Liver (tissue), 8 donors: ENCODE measurements at regions not wholly inside any gene's neighbourhood (a gene's known extent, or its start where the extent isn't known, plus 50 kb on each side); places are given as distances from the start of the nearest gene placed in this dataset.

Source experiments
- DNase-seq: peaks from one replicate; pipeline ENCODE4 v3.0.0-alpha.2; 2017; ENCODE audit warnings: low spot score
- H3K27ac ChIP-seq, 2 donors: one replicate each; pipeline ENCODE4 v1.7.0; 2013; ENCODE audit warnings: inconsistent platforms in 2 of 2, low read length in 2 of 2, control low read depth in 1 of 2, low read depth in 1 of 2, mild to moderate bottlenecking in 1 of 2
- H3K27me3 ChIP-seq, 4 donors: one replicate each; pipeline versions ENCODE4 v1.6.1 to v1.7.0; 2013; ENCODE audit warnings: low read length in 3 of 4, inconsistent platforms in 1 of 4, mild to moderate bottlenecking in 1 of 4, moderate library complexity in 1 of 4; ENCODE audit not compliant: control insufficient read depth in 4 of 4, insufficient read depth in 4 of 4
- H3K36me3 ChIP-seq, 4 donors: one replicate each; pipeline versions ENCODE4 v1.6.1 to v1.7.0; 2013; ENCODE audit warnings: low read length in 3 of 4, mild to moderate bottlenecking in 3 of 4, low read depth in 1 of 4, moderate library complexity in 1 of 4; ENCODE audit not compliant: control insufficient read depth in 4 of 4, insufficient read depth in 3 of 4
- H3K4me1 ChIP-seq, 4 donors: one replicate each; pipeline versions ENCODE4 v1.6.1 to v1.7.0; 2013; ENCODE audit warnings: low read length in 3 of 4, mild to moderate bottlenecking in 3 of 4, moderate library complexity in 1 of 4; ENCODE audit not compliant: control insufficient read depth in 4 of 4, insufficient read depth in 4 of 4
- H3K4me3 ChIP-seq, 3 donors: one replicate each; pipeline versions ENCODE4 v1.6.1 to v1.7.0; 2013; ENCODE audit warnings: low read length in 3 of 3, control low read depth in 1 of 3, low read depth in 1 of 3, mild to moderate bottlenecking in 1 of 3
- H3K9ac ChIP-seq, 2 donors: one replicate each; pipeline ENCODE4 v1.7.0; 2013; ENCODE audit warnings: low read length in 2 of 2, mild to moderate bottlenecking in 2 of 2, moderate library complexity in 2 of 2, control low read depth in 1 of 2, low read depth in 1 of 2
- H3K9me3 ChIP-seq, 4 donors: one replicate each; pipeline versions ENCODE4 v1.6.1 to v1.7.0; 2013; ENCODE audit warnings: low read length in 3 of 4; ENCODE audit not compliant: control insufficient read depth in 4 of 4
- EGR1 ChIP-seq, 2 donors: IDR thresholded peaks; 2 replicates each; pipeline ENCODE4 v1.6.1; 2016 to 2018; ENCODE audit warnings: antibody characterized with exemption in 2 of 2, low read depth in 2 of 2
- FOXA1 ChIP-seq: IDR thresholded peaks from 2 replicates; pipeline ENCODE4 v1.6.1; 2016; ENCODE audit warnings: antibody characterized with exemption
- FOXA2 ChIP-seq: IDR thresholded peaks from 2 replicates; pipeline ENCODE4 v1.6.1; 2016; ENCODE audit warnings: antibody characterized with exemption
- GABPA ChIP-seq, 2 donors: IDR thresholded peaks in 1 of 2; conservative IDR thresholded peaks in 1 of 2; 2 replicates each; pipeline ENCODE4 v1.6.1; 2016; ENCODE audit warnings: antibody characterized with exemption in 2 of 2, mild to moderate bottlenecking in 1 of 2, moderate library complexity in 1 of 2
- HNF4A ChIP-seq, 2 donors: conservative IDR thresholded peaks; 2 replicates each; pipeline ENCODE4 v1.6.1; 2016; ENCODE audit warnings: antibody characterized with exemption in 2 of 2, mild to moderate bottlenecking in 2 of 2
- HNF4G ChIP-seq: IDR thresholded peaks from 2 replicates; pipeline ENCODE4 v1.6.1; 2016; ENCODE audit warnings: antibody characterized with exemption
- JUND ChIP-seq, 2 donors: IDR thresholded peaks; 2 replicates each; pipeline ENCODE4 v1.6.1; 2016; ENCODE audit warnings: antibody characterized with exemption in 2 of 2
- NR2F2 ChIP-seq: IDR thresholded peaks from 2 replicates; pipeline ENCODE4 v1.6.1; 2016; ENCODE audit warnings: antibody characterized with exemption
- RAD21 ChIP-seq, 2 donors: IDR thresholded peaks; 2 replicates each; pipeline ENCODE4 v1.6.1; 2016; ENCODE audit warnings: antibody characterized with exemption in 2 of 2, mild to moderate bottlenecking in 2 of 2
- RXRA ChIP-seq, 2 donors: IDR thresholded peaks; 2 replicates each; pipeline ENCODE4 v1.6.1; 2017 to 2018; ENCODE audit warnings: antibody characterized with exemption in 2 of 2, mild to moderate bottlenecking in 1 of 2
- SP1 ChIP-seq: IDR thresholded peaks from 2 replicates; pipeline ENCODE4 v1.6.1; 2018; ENCODE audit warnings: antibody characterized with exemption, mild to moderate bottlenecking
- TAF1 ChIP-seq: conservative IDR thresholded peaks from 2 replicates; pipeline ENCODE4 v1.6.1; 2016; ENCODE audit warnings: antibody characterized with exemption, mild to moderate bottlenecking
- YY1 ChIP-seq: IDR thresholded peaks from 2 replicates; pipeline ENCODE4 v1.6.1; 2016; ENCODE audit warnings: antibody characterized with exemption, mild to moderate bottlenecking
- WGBS: extraction: QIAGEN DNeasy Blood & Tissue Kit; methylation state at CpG from one replicate; pipeline ENCODE4 v1.1.7; 2013; 5-methylcytosine and 5-hydroxymethylcytosine counted together
- TF ChIP-seq, protein P1 (sequence below): fragments of 150-350 bp; IDR thresholded peaks from 2 replicates; pipeline ENCODE4 v1.5.1; 2017; ENCODE audit warnings: improper control_type of control experiment, low read depth, low read length; ENCODE audit not compliant: missing input control
- TF ChIP-seq, protein P2 (sequence below): IDR thresholded peaks from 2 replicates; pipeline ENCODE4 v1.6.1; 2016; ENCODE audit warnings: antibody characterized with exemption
- TF ChIP-seq, protein P3 (sequence below): IDR thresholded peaks from 2 replicates; pipeline ENCODE4 v1.6.1; 2016; ENCODE audit warnings: antibody characterized with exemption
- TF ChIP-seq, protein P4 (sequence below): IDR thresholded peaks from 2 replicates; pipeline ENCODE4 v1.6.1; 2016; ENCODE audit warnings: antibody characterized with exemption
- TF ChIP-seq, protein P5 (sequence below): IDR thresholded peaks from 2 replicates; pipeline ENCODE4 v1.6.1; 2016; ENCODE audit warnings: antibody characterized with exemption, mild to moderate bottlenecking
- donor health status: healthy.
- donor health status: healthy.
- donor health status: healthy.
- donor health status: healthy.
- donor health status: healthy.

DNA sequence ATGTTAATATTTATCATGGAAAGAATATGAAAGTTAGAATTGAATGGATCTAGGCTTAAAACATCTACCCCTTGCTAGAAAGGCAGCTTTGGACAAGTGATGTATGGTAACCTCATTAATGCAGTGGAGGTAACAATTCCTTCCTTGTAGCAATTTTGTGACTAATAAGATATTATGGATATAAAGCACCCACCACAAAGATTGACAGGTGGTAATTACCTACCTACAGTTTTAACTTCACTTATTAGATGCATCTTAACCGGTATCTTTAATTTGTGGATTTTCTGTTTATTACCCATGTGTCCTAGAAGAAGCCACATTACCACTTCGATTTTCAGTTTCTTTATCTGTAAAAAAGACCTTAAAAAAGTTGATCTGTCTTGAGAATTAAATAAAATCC lies 367.0 kb downstream of the DSC3 start:
- DNase-seq: no peak
- 72% methylated on average over 2 of the region's 2 CpGs for WGBS
- Histone ChIP-seq H3K4me1 (no peaks in the 10 kb centered on the region), H3K9ac (no peak overlapping the region), H3K27me3 (no peaks in the 10 kb centered on the region), H3K36me3 (no peaks in the 10 kb centered on the region), H3K9me3 (no peaks in the 10 kb centered on the region), H3K4me3 (no peak overlapping the region), H3K27ac (no peak overlapping the region)
- TF ChIP-seq RXRA (IDR thresholded peaks at IDR 0.05) (no peak), NR2F2 (no peak), EGR1 (IDR thresholded peaks at IDR 0.05; ENCODE audit: low read depth in 2 of 2) (no peak), GABPA (IDR thresholded peaks at IDR 0.05 in 1 of 2, conservative IDR thresholded peaks at IDR 0.05 in 1 of 2) (no peak), JUND (IDR thresholded peaks at IDR 0.05) (no peak), HNF4A (conservative IDR thresholded peaks at IDR 0.05) (no peak), FOXA1 (no peak), HNF4G (no peak), FOXA2 (no peak), TAF1 (no peak), SP1 (no peak), RAD21 (IDR thresholded peaks at IDR 0.05) (no peak)
- TF ChIP-seq, protein P1, sequence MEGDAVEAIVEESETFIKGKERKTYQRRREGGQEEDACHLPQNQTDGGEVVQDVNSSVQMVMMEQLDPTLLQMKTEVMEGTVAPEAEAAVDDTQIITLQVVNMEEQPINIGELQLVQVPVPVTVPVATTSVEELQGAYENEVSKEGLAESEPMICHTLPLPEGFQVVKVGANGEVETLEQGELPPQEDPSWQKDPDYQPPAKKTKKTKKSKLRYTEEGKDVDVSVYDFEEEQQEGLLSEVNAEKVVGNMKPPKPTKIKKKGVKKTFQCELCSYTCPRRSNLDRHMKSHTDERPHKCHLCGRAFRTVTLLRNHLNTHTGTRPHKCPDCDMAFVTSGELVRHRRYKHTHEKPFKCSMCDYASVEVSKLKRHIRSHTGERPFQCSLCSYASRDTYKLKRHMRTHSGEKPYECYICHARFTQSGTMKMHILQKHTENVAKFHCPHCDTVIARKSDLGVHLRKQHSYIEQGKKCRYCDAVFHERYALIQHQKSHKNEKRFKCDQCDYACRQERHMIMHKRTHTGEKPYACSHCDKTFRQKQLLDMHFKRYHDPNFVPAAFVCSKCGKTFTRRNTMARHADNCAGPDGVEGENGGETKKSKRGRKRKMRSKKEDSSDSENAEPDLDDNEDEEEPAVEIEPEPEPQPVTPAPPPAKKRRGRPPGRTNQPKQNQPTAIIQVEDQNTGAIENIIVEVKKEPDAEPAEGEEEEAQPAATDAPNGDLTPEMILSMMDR: no peak
- TF ChIP-seq, protein P2, sequence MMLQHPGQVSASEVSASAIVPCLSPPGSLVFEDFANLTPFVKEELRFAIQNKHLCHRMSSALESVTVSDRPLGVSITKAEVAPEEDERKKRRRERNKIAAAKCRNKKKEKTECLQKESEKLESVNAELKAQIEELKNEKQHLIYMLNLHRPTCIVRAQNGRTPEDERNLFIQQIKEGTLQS: no peak
- TF ChIP-seq, protein P3, sequence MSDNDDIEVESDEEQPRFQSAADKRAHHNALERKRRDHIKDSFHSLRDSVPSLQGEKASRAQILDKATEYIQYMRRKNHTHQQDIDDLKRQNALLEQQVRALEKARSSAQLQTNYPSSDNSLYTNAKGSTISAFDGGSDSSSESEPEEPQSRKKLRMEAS: no peak
- TF ChIP-seq, protein P4, sequence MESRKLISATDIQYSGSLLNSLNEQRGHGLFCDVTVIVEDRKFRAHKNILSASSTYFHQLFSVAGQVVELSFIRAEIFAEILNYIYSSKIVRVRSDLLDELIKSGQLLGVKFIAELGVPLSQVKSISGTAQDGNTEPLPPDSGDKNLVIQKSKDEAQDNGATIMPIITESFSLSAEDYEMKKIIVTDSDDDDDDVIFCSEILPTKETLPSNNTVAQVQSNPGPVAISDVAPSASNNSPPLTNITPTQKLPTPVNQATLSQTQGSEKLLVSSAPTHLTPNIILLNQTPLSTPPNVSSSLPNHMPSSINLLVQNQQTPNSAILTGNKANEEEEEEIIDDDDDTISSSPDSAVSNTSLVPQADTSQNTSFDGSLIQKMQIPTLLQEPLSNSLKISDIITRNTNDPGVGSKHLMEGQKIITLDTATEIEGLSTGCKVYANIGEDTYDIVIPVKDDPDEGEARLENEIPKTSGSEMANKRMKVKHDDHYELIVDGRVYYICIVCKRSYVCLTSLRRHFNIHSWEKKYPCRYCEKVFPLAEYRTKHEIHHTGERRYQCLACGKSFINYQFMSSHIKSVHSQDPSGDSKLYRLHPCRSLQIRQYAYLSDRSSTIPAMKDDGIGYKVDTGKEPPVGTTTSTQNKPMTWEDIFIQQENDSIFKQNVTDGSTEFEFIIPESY: no peak

DNA sequence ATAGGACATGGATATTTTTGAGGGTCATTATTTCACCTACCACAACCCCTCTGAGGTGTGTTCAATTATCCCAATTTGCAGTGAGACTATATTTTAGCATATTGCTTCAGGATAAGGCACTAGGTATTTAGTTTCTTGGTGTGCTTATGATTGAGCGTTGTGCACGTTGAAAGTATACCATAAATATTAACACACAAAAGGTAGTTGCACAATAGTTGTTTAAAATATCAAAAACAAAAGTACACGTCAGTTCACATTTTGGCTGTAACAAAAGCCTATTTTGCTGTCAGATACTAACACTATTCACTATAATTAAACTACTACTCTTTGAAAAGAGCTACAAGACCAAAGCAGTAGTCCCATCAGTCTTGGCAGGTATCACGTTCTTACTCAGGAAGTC lies 367.5 kb downstream of the DSC3 start:
- WGBS: 66% methylated on average over 4 of the region's 4 CpGs

More for the DNA sequence above, 367.5 kb downstream of the DSC3 start:
- Histone ChIP-seq H3K36me3 (no peaks in the 10 kb centered on the region), H3K4me3 (no peak overlapping the region), H3K27me3 (no peaks in the 10 kb centered on the region), H3K9me3 (no peaks in the 10 kb centered on the region), H3K4me1 (no peaks in the 10 kb centered on the region), H3K27ac (no peak overlapping the region), H3K9ac (no peak overlapping the region)
- TF ChIP-seq, protein P3: no peak
- TF ChIP-seq HNF4A (conservative IDR thresholded peaks at IDR 0.05): no peak
- TF ChIP-seq, protein P1: no peak
- no peak for TF ChIP-seq SP1
- TF ChIP-seq, protein P2: no peak
- TF ChIP-seq TAF1: no peak
- TF ChIP-seq FOXA1: no peak
- no peak for TF ChIP-seq YY1
- TF ChIP-seq, protein P5, sequence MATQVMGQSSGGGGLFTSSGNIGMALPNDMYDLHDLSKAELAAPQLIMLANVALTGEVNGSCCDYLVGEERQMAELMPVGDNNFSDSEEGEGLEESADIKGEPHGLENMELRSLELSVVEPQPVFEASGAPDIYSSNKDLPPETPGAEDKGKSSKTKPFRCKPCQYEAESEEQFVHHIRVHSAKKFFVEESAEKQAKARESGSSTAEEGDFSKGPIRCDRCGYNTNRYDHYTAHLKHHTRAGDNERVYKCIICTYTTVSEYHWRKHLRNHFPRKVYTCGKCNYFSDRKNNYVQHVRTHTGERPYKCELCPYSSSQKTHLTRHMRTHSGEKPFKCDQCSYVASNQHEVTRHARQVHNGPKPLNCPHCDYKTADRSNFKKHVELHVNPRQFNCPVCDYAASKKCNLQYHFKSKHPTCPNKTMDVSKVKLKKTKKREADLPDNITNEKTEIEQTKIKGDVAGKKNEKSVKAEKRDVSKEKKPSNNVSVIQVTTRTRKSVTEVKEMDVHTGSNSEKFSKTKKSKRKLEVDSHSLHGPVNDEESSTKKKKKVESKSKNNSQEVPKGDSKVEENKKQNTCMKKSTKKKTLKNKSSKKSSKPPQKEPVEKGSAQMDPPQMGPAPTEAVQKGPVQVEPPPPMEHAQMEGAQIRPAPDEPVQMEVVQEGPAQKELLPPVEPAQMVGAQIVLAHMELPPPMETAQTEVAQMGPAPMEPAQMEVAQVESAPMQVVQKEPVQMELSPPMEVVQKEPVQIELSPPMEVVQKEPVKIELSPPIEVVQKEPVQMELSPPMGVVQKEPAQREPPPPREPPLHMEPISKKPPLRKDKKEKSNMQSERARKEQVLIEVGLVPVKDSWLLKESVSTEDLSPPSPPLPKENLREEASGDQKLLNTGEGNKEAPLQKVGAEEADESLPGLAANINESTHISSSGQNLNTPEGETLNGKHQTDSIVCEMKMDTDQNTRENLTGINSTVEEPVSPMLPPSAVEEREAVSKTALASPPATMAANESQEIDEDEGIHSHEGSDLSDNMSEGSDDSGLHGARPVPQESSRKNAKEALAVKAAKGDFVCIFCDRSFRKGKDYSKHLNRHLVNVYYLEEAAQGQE: no peak
- TF ChIP-seq RXRA (IDR thresholded peaks at IDR 0.05): no peak
- no peak for TF ChIP-seq GABPA (IDR thresholded peaks at IDR 0.05 in 1 of 2, conservative IDR thresholded peaks at IDR 0.05 in 1 of 2)
- no peak for TF ChIP-seq RAD21 (IDR thresholded peaks at IDR 0.05)
- TF ChIP-seq HNF4G: no peak
- TF ChIP-seq FOXA2: no peak
- TF ChIP-seq, protein P4: no peak
- TF ChIP-seq NR2F2: no peak
- DNase-seq: no peak
